HepG2 (cell line): ENCODE measurements at regions not wholly inside any gene's neighbourhood (a gene's known extent, or its start where the extent isn't known, plus 50 kb on each side); places are given as distances from the start of the nearest gene placed in this dataset.

Source experiments
- BCL6 ChIP-seq: IDR thresholded peaks from 2 replicates; pipeline ENCODE4 v1.6.1; 2016; ENCODE audit warnings: missing genetic modification reagents, missing compliant biosample characterization
- CHCHD3 ChIP-seq: sonication (generic); formaldehyde crosslinking; IDR thresholded peaks from 2 replicates; pipeline ENCODE4 v1.8.0; 2022; ENCODE audit warnings: mild to moderate bottlenecking, missing genetic modification reagents, moderate library complexity
- CSRNP2 ChIP-seq: sonication (generic); formaldehyde crosslinking; conservative IDR thresholded peaks from 2 replicates; pipeline ENCODE4 v1.8.0; 2022; ENCODE audit warnings: low read depth, missing genetic modification reagents
- KDM2A ChIP-seq: sonication (generic); formaldehyde crosslinking; IDR thresholded peaks from 2 replicates; pipeline ENCODE4 v1.4.0; 2020; ENCODE audit warnings: low read depth, missing genetic modification reagents, borderline replicate concordance
- KIAA2018 ChIP-seq: sonication (generic); formaldehyde crosslinking; IDR thresholded peaks from 2 replicates; pipeline ENCODE4 v1.5.0; 2020; ENCODE audit warnings: mild to moderate bottlenecking, missing genetic modification reagents, borderline replicate concordance
- MAF1 ChIP-seq: sonication (generic); formaldehyde crosslinking; IDR thresholded peaks from 2 replicates; pipeline ENCODE4 v1.5.0; 2020; ENCODE audit warnings: missing genetic modification reagents, borderline replicate concordance
- NFKBIZ ChIP-seq: IDR thresholded peaks from 2 replicates; pipeline ENCODE4 v1.6.1; 2018; ENCODE audit warnings: missing genetic modification reagents, missing compliant biosample characterization
- RFX5 ChIP-seq: IDR thresholded peaks from 2 replicates; pipeline ENCODE4 v1.6.1; 2011; ENCODE audit warnings: low read depth, low read length, improper control_type of control experiment
- SKI ChIP-seq: fragments of 450-650 bp; IDR thresholded peaks from one replicate; pipeline ENCODE4 v1.6.1; 2018; ENCODE audit warnings: mild to moderate bottlenecking; ENCODE audit not compliant: partially characterized antibody
- SRSF1 ChIP-seq: fragments of 200-400 bp; formaldehyde crosslinking; optimal IDR thresholded peaks from 2 replicates; pipeline ENCODE3; 2017; ENCODE audit warnings: mild to moderate bottlenecking, low read depth, low read length, moderate library complexity
- ZBTB7A ChIP-seq: sonication (generic); formaldehyde crosslinking; IDR thresholded peaks from 2 replicates; pipeline ENCODE4 v1.8.0; 2022; ENCODE audit warnings: mild to moderate bottlenecking, missing genetic modification reagents
- ZMYM3 ChIP-seq: sonication (generic); formaldehyde crosslinking; IDR thresholded peaks from 2 replicates; pipeline ENCODE4 v1.5.1; 2020; ENCODE audit warnings: mild to moderate bottlenecking, missing genetic modification reagents
- ZMYM4 ChIP-seq: sonication (generic); formaldehyde crosslinking; IDR thresholded peaks from 2 replicates; pipeline ENCODE4 v1.8.1; 2023; ENCODE audit warnings: mild to moderate bottlenecking, missing genetic modification reagents
- ZNF33B ChIP-seq: sonication (generic); formaldehyde crosslinking; IDR thresholded peaks from 2 replicates; pipeline ENCODE4 v1.5.1; 2020; ENCODE audit warnings: mild to moderate bottlenecking, missing genetic modification reagents
- ZNF451 ChIP-seq: sonication (generic); formaldehyde crosslinking; IDR thresholded peaks from 2 replicates; pipeline ENCODE4 v1.5.0; 2020; ENCODE audit warnings: mild to moderate bottlenecking, missing genetic modification reagents
- ZNF724P ChIP-seq: sonication (generic); formaldehyde crosslinking; IDR thresholded peaks from 2 replicates; pipeline ENCODE4 v1.8.0; 2022; ENCODE audit warnings: missing genetic modification reagents, borderline replicate concordance
- ZNF766 ChIP-seq: sonication (generic); formaldehyde crosslinking; IDR thresholded peaks from 2 replicates; pipeline ENCODE4 v1.5.0; 2020; ENCODE audit warnings: missing genetic modification reagents, borderline replicate concordance
- ZNF772 ChIP-seq: sonication (generic); formaldehyde crosslinking; IDR thresholded peaks from 2 replicates; pipeline ENCODE4 v1.5.0; 2020; ENCODE audit warnings: mild to moderate bottlenecking, missing genetic modification reagents
- ZNF891 ChIP-seq: sonication (generic); formaldehyde crosslinking; IDR thresholded peaks from 2 replicates; pipeline ENCODE4 v1.5.0; 2020; ENCODE audit warnings: mild to moderate bottlenecking, missing genetic modification reagents

GRCh38 chr15:70584838-70585706 is 178.3 kb downstream of the UACA start (continued):
- TF ChIP-seq SRSF1, result peak; percentile 42
- TF ChIP-seq RFX5, result no peak
- no peak for TF ChIP-seq MAF1 (CRISPR knock-in tag)
- no peak for TF ChIP-seq ZNF891
- TF ChIP-seq ZMYM3 (CRISPR knock-in tag), result no peak
- peak; percentile 54 for TF ChIP-seq SKI
- no peak for TF ChIP-seq ZNF724P (CRISPR knock-in tag)
- peak; percentile 85; the same call in 1 of the 2 replicates for TF ChIP-seq ZBTB7A (CRISPR knock-in tag)
- no peak for TF ChIP-seq CSRNP2 (CRISPR knock-in tag)
- no peak for TF ChIP-seq ZNF766 (CRISPR knock-in tag)
- peak; percentile 50; the same call in 1 of the 2 replicates for TF ChIP-seq BCL6 (CRISPR knock-in tag)
- TF ChIP-seq ZNF772 (CRISPR knock-in tag), result peak; percentile 56; the same call in 1 of the 2 replicates
- TF ChIP-seq NFKBIZ (CRISPR knock-in tag), result no peak
- no peak for TF ChIP-seq KIAA2018 (CRISPR knock-in tag)
- TF ChIP-seq ZMYM4 (CRISPR knock-in tag), result peak; percentile 51; the same call in 1 of the 2 replicates
- TF ChIP-seq ZNF451, result no peak
- TF ChIP-seq CHCHD3 (CRISPR knock-in tag), result no peak
- TF ChIP-seq ZNF33B, result no peak
- TF ChIP-seq KDM2A (CRISPR knock-in tag), result peak; percentile 42; the same call in 1 of the 2 replicates
